GM23338 (cell line): ENCODE measurements at regions not wholly inside any gene's neighbourhood (a gene's known extent, or its start where the extent isn't known, plus 50 kb on each side); places are given as distances from the start of the nearest gene placed in this dataset.

ENCODE experiments used
- ATAC-seq: fragments of 200-7000 bp; cut with Tn5 transposase; 3 replicates; pipeline ENCODE4 v1.9.1; 2020
- DNase-seq: peaks from one replicate; pipeline ENCODE4 v3.0.0-alpha.2; 2015; ENCODE audit warnings: low spot score
- H2AFZ ChIP-seq: fragments of 200-600 bp; sonication (generic); 2 replicates; pipeline ENCODE4 v1.8.0; 2016; ENCODE audit warnings: antibody characterized with exemption, mild to moderate bottlenecking, moderate library complexity
- H3F3A ChIP-seq: fragments of 200-600 bp; sonication (generic); replicated peaks from 2 replicates; pipeline ENCODE4 v1.8.0; 2017; ENCODE audit warnings: antibody characterized with exemption, mixed run types, low read depth
- H3K27ac ChIP-seq: fragments of 200-600 bp; sonication (generic); 2 replicates; pipeline ENCODE4 v1.6.1; 2016; ENCODE audit warnings: low read depth
- H3K27me3 ChIP-seq: fragments of 200-600 bp; sonication (generic); 2 replicates; pipeline ENCODE4 v1.8.0; 2016; ENCODE audit warnings: mild to moderate bottlenecking, mixed run types, moderate library complexity; ENCODE audit not compliant: insufficient read depth
- H3K36me3 ChIP-seq: fragments of 200-600 bp; sonication (generic); 2 replicates; pipeline ENCODE4 v1.8.0; 2016; ENCODE audit warnings: mild to moderate bottlenecking; ENCODE audit not compliant: insufficient read depth
- H3K4me1 ChIP-seq: fragments of 200-600 bp; sonication (generic); 2 replicates; pipeline ENCODE4 v1.8.0; 2016; ENCODE audit warnings: mild to moderate bottlenecking, moderate library complexity; ENCODE audit not compliant: insufficient read depth
- H3K4me2 ChIP-seq: fragments of 200-600 bp; sonication (generic); 2 replicates; pipeline ENCODE4 v1.7.1; 2017; ENCODE audit warnings: mixed run types
- H3K4me3 ChIP-seq: fragments of 200-600 bp; sonication (generic); 2 replicates; pipeline ENCODE4 v1.6.1; 2016; ENCODE audit warnings: mixed run types
- H3K79me2 ChIP-seq: fragments of 200-600 bp; sonication (generic); replicated peaks from 2 replicates; pipeline ENCODE4 v1.8.0; 2017; ENCODE audit warnings: mild to moderate bottlenecking; ENCODE audit not compliant: insufficient read depth
- H3K9me2 ChIP-seq: fragments of 200-600 bp; sonication (generic); 2 replicates; pipeline ENCODE4 v1.8.0; 2017; ENCODE audit not compliant: insufficient read depth
- H4K20me1 ChIP-seq: fragments of 200-600 bp; sonication (generic); replicated peaks from 2 replicates; pipeline ENCODE4 v1.8.0; 2017; ENCODE audit warnings: mild to moderate bottlenecking; ENCODE audit not compliant: insufficient read depth
- H3K27ac Mint-ChIP-seq: 2 replicates; pipeline ENCODE4 v1.8.0; 2020; ENCODE audit warnings: inconsistent platforms, mild to moderate bottlenecking, moderate library complexity, mixed read lengths
- H3K27me3 Mint-ChIP-seq: 3 replicates; pipeline ENCODE4 v1.8.0; 2022; ENCODE audit warnings: low read depth, mild to moderate bottlenecking, moderate library complexity, mixed read lengths, inconsistent platforms; ENCODE audit not compliant: insufficient read depth, poor library complexity
- H3K36me3 Mint-ChIP-seq: 3 replicates; pipeline ENCODE4 v1.8.0; 2021; ENCODE audit warnings: low read depth, mild to moderate bottlenecking, inconsistent platforms, moderate library complexity, mixed read lengths
- H3K4me1 Mint-ChIP-seq: 3 replicates; pipeline ENCODE4 v1.8.0; 2020; ENCODE audit warnings: mild to moderate bottlenecking, inconsistent platforms, mixed read lengths
- H3K4me3 Mint-ChIP-seq: 3 replicates; pipeline ENCODE4 v1.8.0; 2021; ENCODE audit warnings: moderate library complexity, mild to moderate bottlenecking, inconsistent platforms, mixed read lengths
- H3K9me3 Mint-ChIP-seq: 3 replicates; pipeline ENCODE4 v1.8.0; 2020; ENCODE audit warnings: moderate library complexity, mild to moderate bottlenecking, inconsistent platforms, mixed read lengths
- CREB1 ChIP-seq: fragments of 250-450 bp; sonication (Bioruptor Pico); IDR thresholded peaks from 2 replicates; pipeline ENCODE4 v1.5.0; 2020; ENCODE audit warnings: low read depth, mild to moderate bottlenecking, moderate library complexity
- ETS1 ChIP-seq: IDR thresholded peaks from 2 replicates; pipeline ENCODE4 v1.6.1; 2016; ENCODE audit warnings: antibody characterized with exemption
- EZH2 ChIP-seq: fragments of 200-600 bp; sonication (generic); IDR thresholded peaks from one replicate; pipeline ENCODE4 v1.8.0; 2017; ENCODE audit warnings: antibody characterized with exemption, mild to moderate bottlenecking, low read depth; ENCODE audit not compliant: unreplicated experiment
- JUNB ChIP-seq: IDR thresholded peaks from one replicate; pipeline ENCODE4 v1.6.1; 2016; ENCODE audit warnings: antibody characterized with exemption; ENCODE audit not compliant: unreplicated experiment
- NANOG ChIP-seq: IDR thresholded peaks from 2 replicates; pipeline ENCODE4 v1.6.1; 2016; ENCODE audit warnings: antibody characterized with exemption, borderline replicate concordance
- POLR2AphosphoS5 ChIP-seq: IDR thresholded peaks from 2 replicates; pipeline ENCODE4 v1.6.1; 2016; ENCODE audit warnings: antibody characterized with exemption, low read depth
- STAT1 ChIP-seq: IDR thresholded peaks from one replicate; pipeline ENCODE4 v1.6.1; 2016; ENCODE audit warnings: antibody characterized with exemption; ENCODE audit not compliant: unreplicated experiment
- ZNF114 ChIP-seq: fragments of 250-450 bp; sonication (Bioruptor Pico); IDR thresholded peaks from 2 replicates; pipeline ENCODE4 v1.5.0; 2020; ENCODE audit warnings: mild to moderate bottlenecking, moderate library complexity
- ZNF331 ChIP-seq: fragments of 250-450 bp; sonication (Bioruptor Pico); IDR thresholded peaks from 2 replicates; pipeline ENCODE4 v1.5.0; 2020; ENCODE audit warnings: low read depth, mild to moderate bottlenecking, moderate library complexity
- TF ChIP-seq, protein P1 (sequence below): fragments of 250-450 bp; sonication (Bioruptor Pico); IDR thresholded peaks from 2 replicates; pipeline ENCODE4 v1.5.0; 2020; ENCODE audit warnings: mild to moderate bottlenecking, moderate library complexity

DNA sequence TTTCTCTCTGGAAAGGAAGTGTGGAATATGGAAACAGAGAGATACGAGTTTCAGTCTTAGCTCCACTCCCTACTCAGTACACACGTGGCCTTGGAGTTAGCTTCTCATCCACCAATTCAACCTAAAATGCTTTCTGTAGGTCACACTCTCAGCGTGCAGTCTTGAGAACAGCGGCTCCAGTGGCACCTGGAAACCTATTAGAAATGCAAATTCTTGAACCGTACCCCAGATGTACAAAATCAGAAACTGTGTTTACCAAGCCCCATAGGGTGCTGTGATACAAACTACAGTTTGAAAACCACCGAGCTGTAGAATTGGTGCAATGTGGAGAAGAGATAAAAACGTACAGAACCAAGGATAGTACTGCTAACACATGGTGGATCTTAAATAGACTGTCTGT lies 91.1 kb upstream of the SP4 start:
- Histone ChIP-seq H3K79me2 (no peaks in the 10 kb centered on the region), H3K27ac (no peak overlapping the region), H2AFZ (peak overlapping the region; percentile 74; the same call in 1 of the 2 replicates), H3F3A (no peaks in the 10 kb centered on the region), H3K36me3 (no peaks in the 10 kb centered on the region), H3K4me3 (no peak overlapping the region), H3K9me2 (no peaks in the 10 kb centered on the region; the same call in 1 of the 2 replicates), H3K4me1 (no peaks in the 10 kb centered on the region), H4K20me1 (no peaks in the 10 kb centered on the region), H3K27me3 (no peaks in the 10 kb centered on the region), H3K4me2 (no peak overlapping the region)
- peaks cover 3% of the 10 kb centered on the region for H3K27me3 Mint-ChIP-seq
- no peak overlapping the region for H3K27ac Mint-ChIP-seq
- DNase-seq, result no peak
- H3K4me3 Mint-ChIP-seq, result no peak overlapping the region
- no peaks in the 10 kb centered on the region for H3K36me3 Mint-ChIP-seq
- no peak for ATAC-seq
- TF ChIP-seq ZNF331 (no peak), CREB1 (no peak), ZNF114 (no peak), NANOG (no peak), EZH2 (no peak), POLR2AphosphoS5 (no peak)
- TF ChIP-seq, protein P1, sequence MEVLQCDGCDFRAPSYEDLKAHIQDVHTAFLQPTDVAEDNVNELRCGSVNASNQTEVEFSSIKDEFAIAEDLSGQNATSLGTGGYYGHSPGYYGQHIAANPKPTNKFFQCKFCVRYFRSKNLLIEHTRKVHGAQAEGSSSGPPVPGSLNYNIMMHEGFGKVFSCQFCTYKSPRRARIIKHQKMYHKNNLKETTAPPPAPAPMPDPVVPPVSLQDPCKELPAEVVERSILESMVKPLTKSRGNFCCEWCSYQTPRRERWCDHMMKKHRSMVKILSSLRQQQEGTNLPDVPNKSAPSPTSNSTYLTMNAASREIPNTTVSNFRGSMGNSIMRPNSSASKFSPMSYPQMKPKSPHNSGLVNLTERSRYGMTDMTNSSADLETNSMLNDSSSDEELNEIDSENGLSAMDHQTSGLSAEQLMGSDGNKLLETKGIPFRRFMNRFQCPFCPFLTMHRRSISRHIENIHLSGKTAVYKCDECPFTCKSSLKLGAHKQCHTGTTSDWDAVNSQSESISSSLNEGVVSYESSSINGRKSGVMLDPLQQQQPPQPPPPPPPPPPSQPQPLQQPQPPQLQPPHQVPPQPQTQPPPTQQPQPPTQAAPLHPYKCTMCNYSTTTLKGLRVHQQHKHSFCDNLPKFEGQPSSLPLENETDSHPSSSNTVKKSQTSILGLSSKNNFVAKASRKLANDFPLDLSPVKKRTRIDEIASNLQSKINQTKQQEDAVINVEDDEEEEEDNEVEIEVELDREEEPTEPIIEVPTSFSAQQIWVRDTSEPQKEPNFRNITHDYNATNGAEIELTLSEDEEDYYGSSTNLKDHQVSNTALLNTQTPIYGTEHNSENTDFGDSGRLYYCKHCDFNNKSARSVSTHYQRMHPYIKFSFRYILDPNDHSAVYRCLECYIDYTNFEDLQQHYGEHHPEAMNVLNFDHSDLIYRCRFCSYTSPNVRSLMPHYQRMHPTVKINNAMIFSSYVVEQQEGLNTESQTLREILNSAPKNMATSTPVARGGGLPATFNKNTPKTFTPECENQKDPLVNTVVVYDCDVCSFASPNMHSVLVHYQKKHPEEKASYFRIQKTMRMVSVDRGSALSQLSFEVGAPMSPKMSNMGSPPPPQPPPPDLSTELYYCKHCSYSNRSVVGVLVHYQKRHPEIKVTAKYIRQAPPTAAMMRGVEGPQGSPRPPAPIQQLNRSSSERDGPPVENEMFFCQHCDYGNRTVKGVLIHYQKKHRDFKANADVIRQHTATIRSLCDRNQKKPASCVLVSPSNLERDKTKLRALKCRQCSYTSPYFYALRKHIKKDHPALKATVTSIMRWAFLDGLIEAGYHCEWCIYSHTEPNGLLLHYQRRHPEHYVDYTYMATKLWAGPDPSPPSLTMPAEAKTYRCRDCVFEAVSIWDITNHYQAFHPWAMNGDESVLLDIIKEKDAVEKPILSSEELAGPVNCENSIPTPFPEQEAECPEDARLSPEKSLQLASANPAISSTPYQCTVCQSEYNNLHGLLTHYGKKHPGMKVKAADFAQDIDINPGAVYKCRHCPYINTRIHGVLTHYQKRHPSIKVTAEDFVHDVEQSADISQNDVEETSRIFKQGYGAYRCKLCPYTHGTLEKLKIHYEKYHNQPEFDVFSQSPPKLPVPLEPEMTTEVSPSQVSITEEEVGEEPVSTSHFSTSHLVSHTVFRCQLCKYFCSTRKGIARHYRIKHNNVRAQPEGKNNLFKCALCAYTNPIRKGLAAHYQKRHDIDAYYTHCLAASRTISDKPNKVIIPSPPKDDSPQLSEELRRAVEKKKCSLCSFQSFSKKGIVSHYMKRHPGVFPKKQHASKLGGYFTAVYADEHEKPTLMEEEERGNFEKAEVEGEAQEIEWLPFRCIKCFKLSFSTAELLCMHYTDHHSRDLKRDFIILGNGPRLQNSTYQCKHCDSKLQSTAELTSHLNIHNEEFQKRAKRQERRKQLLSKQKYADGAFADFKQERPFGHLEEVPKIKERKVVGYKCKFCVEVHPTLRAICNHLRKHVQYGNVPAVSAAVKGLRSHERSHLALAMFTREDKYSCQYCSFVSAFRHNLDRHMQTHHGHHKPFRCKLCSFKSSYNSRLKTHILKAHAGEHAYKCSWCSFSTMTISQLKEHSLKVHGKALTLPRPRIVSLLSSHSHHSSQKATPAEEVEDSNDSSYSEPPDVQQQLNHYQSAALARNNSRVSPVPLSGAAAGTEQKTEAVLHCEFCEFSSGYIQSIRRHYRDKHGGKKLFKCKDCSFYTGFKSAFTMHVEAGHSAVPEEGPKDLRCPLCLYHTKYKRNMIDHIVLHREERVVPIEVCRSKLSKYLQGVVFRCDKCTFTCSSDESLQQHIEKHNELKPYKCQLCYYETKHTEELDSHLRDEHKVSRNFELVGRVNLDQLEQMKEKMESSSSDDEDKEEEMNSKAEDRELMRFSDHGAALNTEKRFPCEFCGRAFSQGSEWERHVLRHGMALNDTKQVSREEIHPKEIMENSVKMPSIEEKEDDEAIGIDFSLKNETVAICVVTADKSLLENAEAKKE (CRISPR knock-in tag), result no peak
- no peaks in the 10 kb centered on the region for H3K4me1 Mint-ChIP-seq
- peaks cover 6% of the 10 kb centered on the region; the same call in 1 of the 3 replicates for H3K9me3 Mint-ChIP-seq

GRCh38 chr7:21338728-21339164 lies 89.1 kb upstream of the SP4 start:
- no peaks in the 10 kb centered on the region; the same call in 1 of the 2 replicates for H3K9me2 ChIP-seq
- H3K4me2 ChIP-seq, result no peak overlapping the region
- no peaks in the 10 kb centered on the region for H3F3A ChIP-seq
- Mint-ChIP-seq H3K27me3 (peaks cover 3% of the 10 kb centered on the region), H3K4me1 (no peaks in the 10 kb centered on the region), H3K4me3 (no peak overlapping the region), H3K36me3 (no peaks in the 10 kb centered on the region), H3K27ac (no peak overlapping the region), H3K9me3 (peaks cover 6% of the 10 kb centered on the region; the same call in 1 of the 3 replicates)
- H3K27me3 ChIP-seq, result no peaks in the 10 kb centered on the region
- no peak for DNase-seq
- ATAC-seq, result no peak
- no peaks in the 10 kb centered on the region for H3K4me1 ChIP-seq
- H4K20me1 ChIP-seq, result no peaks in the 10 kb centered on the region
- peak overlapping the region; percentile 61; the same call in 1 of the 2 replicates for H2AFZ ChIP-seq
- no peak overlapping the region for H3K4me3 ChIP-seq
- no peaks in the 10 kb centered on the region for H3K36me3 ChIP-seq
- H3K79me2 ChIP-seq, result no peaks in the 10 kb centered on the region
- no peak overlapping the region for H3K27ac ChIP-seq
- no peak for TF ChIP-seq ETS1
- TF ChIP-seq JUNB, result no peak
- no peak for TF ChIP-seq STAT1
- TF ChIP-seq NANOG, result no peak
